ENCODE measurements at regions not wholly inside any gene's neighbourhood (a gene's known extent, or its start where the extent isn't known, plus 50 kb on each side); places are given as distances from the start of the nearest gene placed in this dataset.

GRCh38 chr3:160127308-160127707, 97.9 kb upstream of the C3orf80 start:
- Histone ChIP-seq H3K79me2 (ENCODE audit: control insufficient read depth in 1 of 2, insufficient read depth in 2 of 2, low read length in 2 of 2) (no peaks in the 10 kb centered on the region), H4K8ac (ENCODE audit: extremely low read depth, insufficient read depth, low read length) (no peak overlapping the region), H2BK20ac (ENCODE audit: low read length) (no peak overlapping the region), H3K4me2 (ENCODE audit: insufficient read depth in 1 of 2, low read depth in 2 of 2, low read length in 2 of 2) (no peak overlapping the region), H3K18ac (ENCODE audit: extremely low read depth, low read length) (no peak overlapping the region), H3K23me2 (ENCODE audit: low read depth, low read length) (no peaks in the 10 kb centered on the region), H3K23ac (ENCODE audit: insufficient read length) (no peak overlapping the region), H3K56ac (replicated peaks; ENCODE audit: insufficient read length, low read depth, low read length) (no peak overlapping the region), H2BK120ac (replicated peaks; ENCODE audit: low read depth, low read length) (no peak overlapping the region), H3K4me1 (replicated peaks in 1 of 4; ENCODE audit: control insufficient read depth in 3 of 4, insufficient read depth in 4 of 4, low read length in 3 of 4) (peaks cover 0 to 4% (median 0%) of the 10 kb centered on the region in 4 experiments; a peak in 2 of 7 replicates), H3K9me3 (ENCODE audit: insufficient read depth in 2 of 2, low read depth in 1 of 2, low read length in 1 of 2) (no peaks in the 10 kb centered on the region; a peak in 1 of 4 replicates), H2AFZ (ENCODE audit: low read length) (no peak overlapping the region), H3K14ac (ENCODE audit: insufficient read length) (no peak overlapping the region), H3K4ac (replicated peaks; ENCODE audit: insufficient read length, low read depth, low read length) (no peak overlapping the region), H3K9ac (replicated peaks in 1 of 4; ENCODE audit: extremely low read depth in 1 of 4, low read depth in 3 of 4, low read length in 3 of 4) (no peak overlapping the region), H2BK12ac (ENCODE audit: low read depth, low read length) (no peak overlapping the region), H4K5ac (ENCODE audit: insufficient read length, low read depth, low read length) (no peak overlapping the region), H3K27ac (ENCODE audit: low read depth, low read length) (no peak overlapping the region), H4K91ac (replicated peaks; ENCODE audit: insufficient read length, low read length) (no peak overlapping the region), H4K20me1 (replicated peaks in 1 of 2; ENCODE audit: control insufficient read depth in 1 of 2, insufficient read depth in 2 of 2, low read length in 2 of 2) (no peaks in the 10 kb centered on the region), H2BK5ac (ENCODE audit: low read depth, low read length) (no peak overlapping the region), H3K27me3 (replicated peaks in 1 of 4; ENCODE audit: control insufficient read depth in 3 of 4, extremely low read depth in 1 of 4, insufficient read depth in 3 of 4, low read length in 3 of 4) (no peaks in the 10 kb centered on the region), H3K36me3 (ENCODE audit: control insufficient read depth in 2 of 4, insufficient read depth in 4 of 4, low read length in 3 of 4) (no peaks in the 10 kb centered on the region), H3K4me3 (ENCODE audit: extremely low read depth in 1 of 4, insufficient read depth in 2 of 4, low read depth in 3 of 4, low read length in 4 of 4) (no peak overlapping the region), H2BK15ac (ENCODE audit: low read length) (no peak overlapping the region), H3K79me1 (ENCODE audit: low read depth, low read length) (no peaks in the 10 kb centered on the region), H2AK5ac (ENCODE audit: low read depth, low read length) (no peak overlapping the region)
- ChIA-PET CTCF (ENCODE audit: partially characterized antibody) (interaction anchor here (0.6 to 2.2 kb wide), 3 partner anchors 95 to 292 kb away, joined by 3 to 5 read pairs (median 4); no protein-coding TSS in a partner anchor), POLR2A (ENCODE audit: partially characterized antibody) (no interaction called here)
- TF ChIP-seq POLR2A (IDR thresholded peaks at IDR 0.05; ENCODE audit: control extremely low read depth in 1 of 2, low read depth in 2 of 2, low read length in 2 of 2) (no peak), SP1 (IDR thresholded peaks at IDR 0.05; ENCODE audit: low read depth, low read length) (no peak)
- FAIRE-seq (no peak), DNase-seq (ENCODE audit: low read depth in 1 of 2, low spot score in 2 of 2) (no peak)
- WGBS, 2 experiments (ENCODE audit: extremely low coverage in 1 of 2, insufficient coverage in 1 of 2, insufficient read length in 1 of 2, insufficient replicate concordance in 2 of 2, low coverage in 1 of 2, low lambda C conversion rate in 2 of 2, missing lambda C conversion rate in 1 of 2): 88% methylated on average over 3 of the region's 3 CpGs; no CpG with 5 or more reads in 1 of the 2 experiments

Data from H1 (cell line).